ENCODE measurements at regions not wholly inside any gene's neighbourhood (a gene's known extent, or its start where the extent isn't known, plus 50 kb on each side); places are given as distances from the start of the nearest gene placed in this dataset.

GRCh38 chr13:80123945-80124344, 217.0 kb downstream of the SPRY2 start:
- Histone ChIP-seq H3K27me3 (ENCODE audit: insufficient read depth) (no peaks in the 10 kb centered on the region), H3K4me2 (no peak overlapping the region), H3K9me2 (ENCODE audit: insufficient read depth) (no peaks in the 10 kb centered on the region), H3K4me1 (ENCODE audit: insufficient read depth) (peaks cover 22% of the 10 kb centered on the region), H3K79me2 (replicated peaks; ENCODE audit: insufficient read depth) (no peaks in the 10 kb centered on the region), H3K36me3 (ENCODE audit: insufficient read depth) (no peaks in the 10 kb centered on the region), H3F3A (replicated peaks; ENCODE audit: low read depth) (no peaks in the 10 kb centered on the region), H3K4me3 (no peak overlapping the region), H3K27ac (ENCODE audit: low read depth) (no peak overlapping the region), H4K20me1 (replicated peaks; ENCODE audit: insufficient read depth) (no peaks in the 10 kb centered on the region), H2AFZ (peak overlapping the region; percentile 43; the same call in 1 of the 2 replicates)
- Mint-ChIP-seq H3K4me1 (peaks cover 19% of the 10 kb centered on the region), H3K4me3 (no peak overlapping the region), H3K9me3 (no peaks in the 10 kb centered on the region), H3K27me3 (ENCODE audit: insufficient read depth, low read depth, poor library complexity) (no peaks in the 10 kb centered on the region), H3K36me3 (ENCODE audit: low read depth) (no peaks in the 10 kb centered on the region), H3K27ac (no peak overlapping the region; the same call in 1 of the 2 replicates)
- DNase-seq (ENCODE audit: low spot score): no peak
- no peak for TF ChIP-seq REST (IDR thresholded peaks at IDR 0.05; ENCODE audit: unreplicated experiment)
- no peak for TF ChIP-seq ZNF114 (CRISPR knock-in tag; IDR thresholded peaks at IDR 0.05)
- no peak for TF ChIP-seq CTCF (conservative IDR thresholded peaks at IDR 0.05; ENCODE audit: low read depth in 2 of 2)
- TF ChIP-seq ZNF462 (CRISPR knock-in tag; IDR thresholded peaks at IDR 0.05): no peak
- TF ChIP-seq ZNF331 (CRISPR knock-in tag; IDR thresholded peaks at IDR 0.05; ENCODE audit: low read depth): no peak
- no peak for TF ChIP-seq EZH2 (IDR thresholded peaks at IDR 0.05; ENCODE audit: low read depth, unreplicated experiment)
- no peak for TF ChIP-seq ETS1 (IDR thresholded peaks at IDR 0.05)
- TF ChIP-seq NANOG (IDR thresholded peaks at IDR 0.05; ENCODE audit: borderline replicate concordance): no peak
- TF ChIP-seq EZH2phosphoT487 (IDR thresholded peaks at IDR 0.05; ENCODE audit: unreplicated experiment): no peak
- no peak for TF ChIP-seq STAT1 (IDR thresholded peaks at IDR 0.05; ENCODE audit: unreplicated experiment)
- TF ChIP-seq CREB1 (CRISPR knock-in tag; IDR thresholded peaks at IDR 0.05; ENCODE audit: low read depth): no peak
- no peak for TF ChIP-seq JUNB (IDR thresholded peaks at IDR 0.05; ENCODE audit: unreplicated experiment)
- TF ChIP-seq POLR2AphosphoS5 (IDR thresholded peaks at IDR 0.05; ENCODE audit: low read depth): no peak
- ATAC-seq: no peak

All from GM23338 (cell line).